ENCODE measurements at regions not wholly inside any gene's neighbourhood (a gene's known extent, or its start where the extent isn't known, plus 50 kb on each side); places are given as distances from the start of the nearest gene placed in this dataset.

DNA sequence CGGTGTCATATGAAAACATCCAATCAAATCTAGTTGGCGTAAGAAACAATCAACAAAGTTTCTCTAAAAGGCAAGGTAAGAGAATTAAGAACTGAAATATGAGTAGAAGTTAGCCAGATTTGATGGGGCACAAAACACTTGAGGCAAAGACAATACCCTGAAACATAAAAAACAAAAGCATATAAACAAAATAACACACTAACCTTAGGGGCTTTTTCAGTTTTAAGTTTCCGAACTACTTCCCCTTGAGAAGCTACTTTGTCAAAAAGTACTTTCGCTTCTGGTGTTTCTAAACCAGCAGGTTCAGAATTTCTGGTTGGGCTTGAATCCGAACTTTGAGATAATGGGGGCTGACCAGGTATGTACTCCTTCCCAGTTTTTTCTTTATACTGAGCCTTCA, 57.9 kb downstream of the EPRS1 start:
- no peak for ATAC-seq (ENCODE audit: low read depth)
- dilution Hi-C loops (cut with HindIII; ENCODE audit: low sequenced_read_pairs, unreplicated experiment), result no loop called here
- H2AK5ac ChIP-seq (ENCODE audit: low read depth, low read length), result no peak overlapping the region
- no peak overlapping the region for H4K8ac ChIP-seq (ENCODE audit: low read depth in 2 of 2, low read length in 2 of 2)
- no peak overlapping the region for H3K27ac ChIP-seq (ENCODE audit: insufficient read depth, low read length)
- H3K56ac ChIP-seq (ENCODE audit: extremely low read depth, insufficient read depth, low read length), result no peak overlapping the region
- no peaks in the 10 kb centered on the region for H3K4me1 ChIP-seq (ENCODE audit: control insufficient read depth, insufficient read depth, low read length)
- H4K5ac ChIP-seq (ENCODE audit: low read depth, low read length), result no peak overlapping the region
- CTCF ChIA-PET, result interaction anchor here (0.8 to 1.6 kb wide), 2 partner anchors 10 to 11 kb away, joined by 3 to 5 read pairs; no protein-coding TSS in a partner anchor
- H2BK15ac ChIP-seq (ENCODE audit: low read depth, low read length), result no peak overlapping the region
- peaks cover 0 to 3% of the 10 kb centered on the region in 2 experiments; a peak in 2 of 4 replicates for H3K79me1 ChIP-seq (ENCODE audit: low read depth in 1 of 2, low read length in 2 of 2)
- no peak overlapping the region for H2BK120ac ChIP-seq (ENCODE audit: low read depth, low read length)
- DNase-seq, result no peak
- no peak overlapping the region for H4K91ac ChIP-seq (ENCODE audit: insufficient read depth, low read depth, low read length)
- no peak overlapping the region for H2BK5ac ChIP-seq (ENCODE audit: low read depth, low read length, poor library complexity, severe bottlenecking)
- H3K9me1 ChIP-seq (ENCODE audit: insufficient read depth, low read length), result no peaks in the 10 kb centered on the region
- no peaks in the 10 kb centered on the region for H3K27me3 ChIP-seq (ENCODE audit: control insufficient read depth, insufficient read depth, low read length)
- BruUV-seq (replicated peaks), result no TSS peak
- H3K4me2 ChIP-seq (ENCODE audit: low read depth, low read length), result no peak overlapping the region
- no peak overlapping the region for H2AFZ ChIP-seq (replicated peaks; ENCODE audit: low read length, poor library complexity)
- intact Hi-C loops (cut with micrococcal nuclease), result no loop called here
- POLR2A ChIA-PET (ENCODE audit: unreplicated experiment), result no interaction called here
- H3K4me3 ChIP-seq (ENCODE audit: insufficient read depth, low read depth, low read length), result no peak overlapping the region
- H3K14ac ChIP-seq (replicated peaks; ENCODE audit: low read depth, low read length), result no peak overlapping the region
- in situ Hi-C loops (cut with MboI; ENCODE audit: low sequenced_read_pairs), result no loop called here
- H2AK9ac ChIP-seq (replicated peaks; ENCODE audit: low read depth, low read length, poor library complexity), result no peak overlapping the region
- H4K20me1 ChIP-seq (ENCODE audit: insufficient read depth, low read length), result no peaks in the 10 kb centered on the region
- TF ChIP-seq, protein P1, sequence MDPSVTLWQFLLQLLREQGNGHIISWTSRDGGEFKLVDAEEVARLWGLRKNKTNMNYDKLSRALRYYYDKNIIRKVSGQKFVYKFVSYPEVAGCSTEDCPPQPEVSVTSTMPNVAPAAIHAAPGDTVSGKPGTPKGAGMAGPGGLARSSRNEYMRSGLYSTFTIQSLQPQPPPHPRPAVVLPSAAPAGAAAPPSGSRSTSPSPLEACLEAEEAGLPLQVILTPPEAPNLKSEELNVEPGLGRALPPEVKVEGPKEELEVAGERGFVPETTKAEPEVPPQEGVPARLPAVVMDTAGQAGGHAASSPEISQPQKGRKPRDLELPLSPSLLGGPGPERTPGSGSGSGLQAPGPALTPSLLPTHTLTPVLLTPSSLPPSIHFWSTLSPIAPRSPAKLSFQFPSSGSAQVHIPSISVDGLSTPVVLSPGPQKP (IDR thresholded peaks at IDR 0.05; ENCODE audit: borderline replicate concordance, low read depth, low read length), result no peak
- TF ChIP-seq MAFK (IDR thresholded peaks at IDR 0.05; ENCODE audit: low read depth, low read length) (no peak), POLR2A (IDR thresholded peaks at IDR 0.05; ENCODE audit: low read depth, low read length) (no peak), BHLHE40 (IDR thresholded peaks at IDR 0.05; ENCODE audit: low read depth, low read length) (no peak), RFX5 (IDR thresholded peaks at IDR 0.05; ENCODE audit: low read depth, low read length) (no peak), FOS (IDR thresholded peaks at IDR 0.05; ENCODE audit: low read depth, low read length) (no peak), SMC3 (IDR thresholded peaks at IDR 0.05; ENCODE audit: low read depth, low read length) (no peak), MAZ (IDR thresholded peaks at IDR 0.05; ENCODE audit: borderline replicate concordance, low read depth, low read length) (no peak), CHD1 (IDR thresholded peaks at IDR 0.05; ENCODE audit: low read depth, low read length) (no peak), NFE2L2 (IDR thresholded peaks at IDR 0.05; ENCODE audit: low read depth, low read length) (no peak), CEBPB (IDR thresholded peaks at IDR 0.05; ENCODE audit: low read depth, low read length) (no peak)
- TF ChIP-seq, protein P2, sequence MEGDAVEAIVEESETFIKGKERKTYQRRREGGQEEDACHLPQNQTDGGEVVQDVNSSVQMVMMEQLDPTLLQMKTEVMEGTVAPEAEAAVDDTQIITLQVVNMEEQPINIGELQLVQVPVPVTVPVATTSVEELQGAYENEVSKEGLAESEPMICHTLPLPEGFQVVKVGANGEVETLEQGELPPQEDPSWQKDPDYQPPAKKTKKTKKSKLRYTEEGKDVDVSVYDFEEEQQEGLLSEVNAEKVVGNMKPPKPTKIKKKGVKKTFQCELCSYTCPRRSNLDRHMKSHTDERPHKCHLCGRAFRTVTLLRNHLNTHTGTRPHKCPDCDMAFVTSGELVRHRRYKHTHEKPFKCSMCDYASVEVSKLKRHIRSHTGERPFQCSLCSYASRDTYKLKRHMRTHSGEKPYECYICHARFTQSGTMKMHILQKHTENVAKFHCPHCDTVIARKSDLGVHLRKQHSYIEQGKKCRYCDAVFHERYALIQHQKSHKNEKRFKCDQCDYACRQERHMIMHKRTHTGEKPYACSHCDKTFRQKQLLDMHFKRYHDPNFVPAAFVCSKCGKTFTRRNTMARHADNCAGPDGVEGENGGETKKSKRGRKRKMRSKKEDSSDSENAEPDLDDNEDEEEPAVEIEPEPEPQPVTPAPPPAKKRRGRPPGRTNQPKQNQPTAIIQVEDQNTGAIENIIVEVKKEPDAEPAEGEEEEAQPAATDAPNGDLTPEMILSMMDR (conservative IDR thresholded peaks at IDR 0.05; ENCODE audit: low read depth, low read length), result no peak
- TF ChIP-seq, protein P3, sequence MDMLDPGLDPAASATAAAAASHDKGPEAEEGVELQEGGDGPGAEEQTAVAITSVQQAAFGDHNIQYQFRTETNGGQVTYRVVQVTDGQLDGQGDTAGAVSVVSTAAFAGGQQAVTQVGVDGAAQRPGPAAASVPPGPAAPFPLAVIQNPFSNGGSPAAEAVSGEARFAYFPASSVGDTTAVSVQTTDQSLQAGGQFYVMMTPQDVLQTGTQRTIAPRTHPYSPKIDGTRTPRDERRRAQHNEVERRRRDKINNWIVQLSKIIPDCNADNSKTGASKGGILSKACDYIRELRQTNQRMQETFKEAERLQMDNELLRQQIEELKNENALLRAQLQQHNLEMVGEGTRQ (IDR thresholded peaks at IDR 0.05; ENCODE audit: low read depth, low read length), result no peak
- no peak overlapping the region for H2BK20ac ChIP-seq (ENCODE audit: low read depth, low read length)
- no peak overlapping the region for H3K18ac ChIP-seq (ENCODE audit: low read depth, low read length)
- H3K23ac ChIP-seq (ENCODE audit: low read depth, low read length), result no peak overlapping the region
- WGBS, 2 experiments (ENCODE audit: extremely low coverage in 2 of 2, insufficient read length in 1 of 2), result no CpG with 5 or more reads among the region's 5 CpGs
- no peaks in the 10 kb centered on the region for H3K9me3 ChIP-seq (ENCODE audit: control insufficient read depth, insufficient read depth, low read length)
- H3K4ac ChIP-seq (ENCODE audit: low read depth, low read length), result no peak overlapping the region
- peaks cover 12% of the 10 kb centered on the region for H3K36me3 ChIP-seq (ENCODE audit: control insufficient read depth, insufficient read depth, low read length)
- no peak overlapping the region for H3K9ac ChIP-seq (ENCODE audit: low read depth, low read length)
